GM10248 (cell line): ENCODE measurements at regions not wholly inside any gene's neighbourhood (a gene's known extent, or its start where the extent isn't known, plus 50 kb on each side); places are given as distances from the start of the nearest gene placed in this dataset.
"Not testable (repeated sequence)": the region's sequence is repeated elsewhere in the genome, so short reads cannot be mapped to it uniquely, and the experiment has no call there.

Source experiments
- CTCF ChIA-PET: fragments of 300-600 bp; sonication (Branson Sonifier 250); formaldehyde crosslinking; extraction: SDS; loops from one replicate; lab custom pipeline; 2021; ENCODE audit warnings: antibody characterized with exemption; lab: Yijun Ruan, JAX
- POLR2A ChIA-PET: fragments of 350-650 bp; sonication (Branson Sonifier 250); formaldehyde crosslinking; extraction: SDS; loops from one replicate; lab custom pipeline; 2020; ENCODE audit warnings: antibody characterized with exemption; lab: Yijun Ruan, JAX
- DNase-seq: peaks from one replicate; pipeline ENCODE4 v3.0.0; 2012; ENCODE audit errors: extremely low spot score
- CTCF ChIP-seq: IDR thresholded peaks from 2 replicates; pipeline ENCODE4 v1.5.1; 2012; ENCODE audit warnings: mild to moderate bottlenecking, low read depth; ENCODE audit errors: extremely low read depth, missing control alignments, control extremely low read depth

GRCh38 chr14:71563492-71564153, 368.6 kb upstream of the RGS6 start:
- ChIA-PET CTCF (interaction anchor here (0.8 to 1.8 kb wide), 4 partner anchors 9 to 242 kb away, joined by 3 to 4 read pairs (median 4); no protein-coding TSS in a partner anchor), POLR2A (no interaction called here)
- no peak for TF ChIP-seq CTCF
- DNase-seq, result no peak

DNA sequence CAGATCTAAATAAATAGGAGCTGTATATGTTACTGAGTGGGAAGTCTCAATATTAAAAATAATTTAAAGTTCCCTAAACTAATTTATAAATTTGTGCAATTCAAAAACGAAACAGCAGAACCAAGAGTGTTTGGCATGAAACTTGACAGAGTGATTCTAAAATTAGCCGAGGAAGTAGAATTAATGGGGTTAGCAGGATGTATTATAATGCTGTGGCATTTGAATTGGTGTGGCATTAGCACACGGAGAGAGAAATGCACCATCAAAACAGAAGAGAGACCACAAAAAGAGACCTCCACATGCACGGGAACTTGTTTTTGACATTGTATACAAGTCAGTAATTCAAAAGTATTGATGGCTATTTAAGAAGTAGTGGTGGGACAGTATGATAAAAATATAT, 366.0 kb upstream of the RGS6 start:
- TF ChIP-seq CTCF, result no peak
- ChIA-PET POLR2A (no interaction called here), CTCF (no interaction called here)
- DNase-seq, result peak; percentile 29

- ChIA-PET POLR2A (interaction anchor here (1.2 kb wide), 1 partner anchor 246 kb away, joined by 3 read pairs; no protein-coding TSS in a partner anchor), CTCF (interaction anchor here (1.0 kb wide), 1 partner anchor 9 kb away, joined by 3 read pairs; no protein-coding TSS in a partner anchor)
Observed at GRCh38 chr14:71567499-71568133, 364.6 kb upstream of the RGS6 start.

DNA sequence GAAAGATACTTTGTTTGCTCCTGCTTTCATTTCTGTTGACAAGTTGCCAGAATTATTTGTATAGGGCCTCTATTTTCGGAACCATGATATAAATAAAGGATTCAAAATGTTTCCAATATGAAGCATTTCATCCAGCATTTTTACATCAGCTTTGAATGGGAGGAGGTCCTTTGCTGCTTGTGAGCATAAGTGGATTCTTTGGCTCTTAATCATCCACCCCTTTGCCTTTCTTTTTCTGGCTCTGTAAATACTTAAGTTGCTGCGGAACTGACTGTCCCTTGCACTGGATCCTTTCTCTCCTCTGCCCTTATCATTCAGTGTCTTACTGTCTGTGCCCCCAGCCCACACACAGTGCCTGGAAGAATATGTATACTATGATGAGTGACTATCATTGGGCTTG, 357.3 kb upstream of the RGS6 start:
- TF ChIP-seq CTCF, result no peak
- ChIA-PET POLR2A (no interaction called here), CTCF (no interaction called here)
- DNase-seq, result no peak

More at GRCh38 chr14:71567499-71568133, 364.6 kb upstream of the RGS6 start:
- DNase-seq, result not testable (repeated sequence)

DNA sequence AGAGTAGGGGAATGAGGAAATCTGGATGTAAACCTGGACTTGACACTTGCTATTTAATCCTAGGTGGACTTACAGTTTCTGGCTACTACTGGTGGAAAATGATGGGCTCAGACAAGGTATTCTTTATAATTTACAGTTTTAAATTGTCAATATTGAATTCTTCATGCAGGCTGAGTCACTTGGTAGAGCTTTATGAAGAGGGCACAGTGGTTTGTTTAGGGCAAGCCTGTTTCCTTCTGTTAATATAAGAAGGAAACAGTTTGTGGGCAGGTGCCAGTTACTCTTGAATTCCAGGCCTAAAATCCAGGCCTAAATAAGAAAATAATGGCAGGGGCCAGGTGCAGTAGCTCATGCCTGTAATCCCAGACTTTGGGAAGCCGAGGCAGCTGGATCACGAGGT, 355.8 kb upstream of the RGS6 start:
- CTCF ChIA-PET, result interaction anchor here (1.0 to 2.0 kb wide), 3 partner anchors 9 to 16 kb away, joined by 3 to 5 read pairs (median 3); no protein-coding TSS in a partner anchor
- no peak for TF ChIP-seq CTCF
- DNase-seq, result no peak
- POLR2A ChIA-PET, result no interaction called here

DNA sequence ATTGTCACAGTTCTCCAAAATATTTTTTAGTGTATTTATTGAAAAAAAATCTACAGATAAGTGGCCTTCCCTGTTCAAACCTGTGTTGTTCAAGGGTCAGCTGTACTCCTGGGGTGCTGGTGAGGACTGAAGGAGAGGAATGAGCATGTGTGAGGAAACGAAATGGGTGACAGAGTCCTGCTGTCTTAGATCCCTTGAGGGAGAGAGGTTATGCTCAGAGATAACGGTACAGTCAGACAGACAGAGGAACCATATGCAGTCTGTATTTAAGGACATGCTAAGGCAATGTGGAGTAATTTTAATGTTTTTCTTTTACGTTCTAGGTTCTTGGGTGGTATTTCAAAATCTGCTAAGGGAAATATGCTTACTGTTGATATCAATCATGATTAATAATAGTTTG, 352.9 kb upstream of the RGS6 start:
- CTCF ChIA-PET, result interaction anchor here (1.0 to 1.2 kb wide), 2 partner anchors 12 to 252 kb away, joined by 3 read pairs; no protein-coding TSS in a partner anchor
- POLR2A ChIA-PET, result no interaction called here
- TF ChIP-seq CTCF, result no peak
- no peak for DNase-seq

- POLR2A ChIA-PET, result no interaction called here
- CTCF ChIA-PET, result interaction anchor here (1.4 kb wide), 2 partner anchors 10 to 72 kb away, joined by 3 to 4 read pairs; no protein-coding TSS in a partner anchor
- no peak for DNase-seq
- TF ChIP-seq CTCF, result no peak
Observed at GRCh38 chr14:71582705-71583104, 349.5 kb upstream of the RGS6 start.
